ENCODE measurements at regions not wholly inside any gene's neighbourhood (a gene's known extent, or its start where the extent isn't known, plus 50 kb on each side); places are given as distances from the start of the nearest gene placed in this dataset.
"Not testable (repeated sequence)": the region's sequence is repeated elsewhere in the genome, so short reads cannot be mapped to it uniquely, and the experiment has no call there.

DNA sequence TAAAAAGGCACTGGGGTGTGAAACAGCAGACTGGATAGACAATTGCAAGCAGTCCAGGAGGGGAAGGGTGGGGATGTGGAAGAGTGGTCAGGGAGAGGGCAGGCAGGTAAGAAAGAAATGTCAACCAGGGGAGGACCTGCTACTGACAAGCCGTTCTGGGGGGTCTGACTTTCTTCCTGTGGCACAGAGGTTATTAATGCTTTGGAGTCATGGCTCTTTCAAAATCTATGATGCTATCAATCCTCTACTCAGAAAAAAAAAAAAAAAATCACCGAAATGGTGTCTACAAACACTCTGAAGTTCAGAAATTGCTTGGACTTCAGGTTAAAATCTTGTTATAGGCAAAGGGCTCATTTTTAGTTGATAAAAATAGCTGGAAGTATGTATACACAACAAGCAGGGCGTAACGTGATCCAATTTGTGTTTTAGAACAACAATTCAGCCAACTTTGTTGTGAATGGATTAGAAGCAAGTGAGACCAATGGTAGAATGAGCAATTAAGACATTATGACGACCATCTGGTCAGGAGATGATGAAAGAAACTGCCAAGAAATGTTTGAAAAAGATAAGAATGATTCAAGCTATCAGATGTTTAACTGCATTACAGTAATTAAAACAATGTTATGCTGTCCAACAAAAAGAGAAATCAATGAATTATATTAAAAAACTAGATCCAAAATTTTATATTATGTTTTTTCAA, 255.2 kb downstream of the DEPDC1B start:
- Histone ChIP-seq H3K4me3 (no peak overlapping the region), H3K4me1 (no peaks in the 10 kb centered on the region), H3K27ac (no peak overlapping the region), H3K36me3 (no peaks in the 10 kb centered on the region), H3K27me3 (no peaks in the 10 kb centered on the region), H3K9me3 (no peaks in the 10 kb centered on the region)
- 58% methylated on average over 5 of the region's 5 CpGs for WGBS
- DNase-seq (ENCODE audit: low spot score in 2 of 2) = no peak
- TF ChIP-seq POLR2AphosphoS5 (IDR thresholded peaks at IDR 0.05) (no peak), POLR2A (IDR thresholded peaks at IDR 0.05) (no peak), EP300 (IDR thresholded peaks at IDR 0.05) (no peak)
- TF ChIP-seq, protein P1, sequence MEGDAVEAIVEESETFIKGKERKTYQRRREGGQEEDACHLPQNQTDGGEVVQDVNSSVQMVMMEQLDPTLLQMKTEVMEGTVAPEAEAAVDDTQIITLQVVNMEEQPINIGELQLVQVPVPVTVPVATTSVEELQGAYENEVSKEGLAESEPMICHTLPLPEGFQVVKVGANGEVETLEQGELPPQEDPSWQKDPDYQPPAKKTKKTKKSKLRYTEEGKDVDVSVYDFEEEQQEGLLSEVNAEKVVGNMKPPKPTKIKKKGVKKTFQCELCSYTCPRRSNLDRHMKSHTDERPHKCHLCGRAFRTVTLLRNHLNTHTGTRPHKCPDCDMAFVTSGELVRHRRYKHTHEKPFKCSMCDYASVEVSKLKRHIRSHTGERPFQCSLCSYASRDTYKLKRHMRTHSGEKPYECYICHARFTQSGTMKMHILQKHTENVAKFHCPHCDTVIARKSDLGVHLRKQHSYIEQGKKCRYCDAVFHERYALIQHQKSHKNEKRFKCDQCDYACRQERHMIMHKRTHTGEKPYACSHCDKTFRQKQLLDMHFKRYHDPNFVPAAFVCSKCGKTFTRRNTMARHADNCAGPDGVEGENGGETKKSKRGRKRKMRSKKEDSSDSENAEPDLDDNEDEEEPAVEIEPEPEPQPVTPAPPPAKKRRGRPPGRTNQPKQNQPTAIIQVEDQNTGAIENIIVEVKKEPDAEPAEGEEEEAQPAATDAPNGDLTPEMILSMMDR (IDR thresholded peaks at IDR 0.05) = no peak

DNA sequence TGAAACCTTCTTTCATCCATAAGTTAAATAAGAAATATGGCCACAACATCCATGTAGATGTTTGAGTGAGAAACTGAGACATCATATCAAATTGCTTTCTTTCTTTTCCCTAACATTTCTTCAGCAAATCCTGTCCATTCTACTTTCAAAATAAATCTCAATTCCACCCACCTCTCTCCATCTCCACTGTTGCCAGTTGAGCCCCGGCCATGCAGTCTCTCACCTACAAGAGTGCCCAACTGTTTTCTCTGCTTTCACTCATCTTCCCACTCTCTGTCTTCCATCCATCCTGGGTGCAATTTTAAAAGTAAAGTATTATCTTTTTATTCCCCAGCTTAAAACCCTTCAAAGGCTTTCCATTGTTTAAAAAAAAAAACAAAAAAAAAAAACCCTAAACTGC, 260.4 kb downstream of the DEPDC1B start:
- WGBS = 97% methylated on average over 1 of the region's 1 CpG
- TF ChIP-seq, protein P1 (IDR thresholded peaks at IDR 0.05) = no peak
- no peak for TF ChIP-seq POLR2A (IDR thresholded peaks at IDR 0.05)
- no peak for TF ChIP-seq EP300 (IDR thresholded peaks at IDR 0.05)

GRCh38 chr5:60437308-60437707, 262.7 kb downstream of the DEPDC1B start:
- no peaks in the 10 kb centered on the region for H3K9me3 ChIP-seq
- TF ChIP-seq EP300 (IDR thresholded peaks at IDR 0.05) (no peak), POLR2A (IDR thresholded peaks at IDR 0.05) (no peak)
- TF ChIP-seq, protein P1 (IDR thresholded peaks at IDR 0.05) = no peak
- H3K36me3 ChIP-seq = no peaks in the 10 kb centered on the region
- DNase-seq (ENCODE audit: low spot score in 2 of 2) = no peak
- H3K27ac ChIP-seq = no peak overlapping the region
- no peaks in the 10 kb centered on the region for H3K4me1 ChIP-seq
- no peaks in the 10 kb centered on the region for H3K27me3 ChIP-seq
- no peak overlapping the region for H3K4me3 ChIP-seq

More for the DNA sequence above, 260.4 kb downstream of the DEPDC1B start:
- H3K4me3 ChIP-seq = no peak overlapping the region
- H3K36me3 ChIP-seq = no peaks in the 10 kb centered on the region
- no peak overlapping the region for H3K27ac ChIP-seq
- H3K4me1 ChIP-seq = no peaks in the 10 kb centered on the region
- no peaks in the 10 kb centered on the region for H3K9me3 ChIP-seq
- no peaks in the 10 kb centered on the region for H3K27me3 ChIP-seq
- DNase-seq (ENCODE audit: low spot score in 2 of 2) = no peak

DNA sequence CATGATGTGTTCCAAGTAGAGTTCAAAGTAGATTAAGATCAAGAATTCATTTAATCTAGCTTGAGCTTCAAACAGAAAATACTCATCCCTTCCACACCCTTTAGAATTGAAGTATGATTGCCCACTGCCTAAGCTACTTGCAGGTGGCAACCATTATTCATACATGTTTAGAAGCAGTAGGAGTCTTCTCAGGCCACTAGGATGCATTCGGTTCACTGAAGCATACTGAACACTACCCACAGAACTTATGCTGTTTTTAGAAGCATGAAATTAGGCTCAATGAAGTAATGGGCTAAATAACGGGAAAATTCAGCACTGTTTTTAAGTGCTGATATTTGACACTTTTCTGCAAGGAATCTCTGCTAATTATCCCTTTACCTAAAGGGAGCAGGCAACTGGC, 263.4 kb downstream of the DEPDC1B start:
- DNase-seq (ENCODE audit: low spot score in 2 of 2) = no peak

GRCh38 chr5:60435808-60436207, 264.2 kb downstream of the DEPDC1B start:
- no peaks in the 10 kb centered on the region for H3K9me3 ChIP-seq
- H3K27ac ChIP-seq = no peak overlapping the region
- no peak for DNase-seq (ENCODE audit: low spot score in 2 of 2)
- TF ChIP-seq POLR2A (IDR thresholded peaks at IDR 0.05) (no peak), EP300 (IDR thresholded peaks at IDR 0.05) (no peak)
- TF ChIP-seq, protein P1 (IDR thresholded peaks at IDR 0.05) = no peak
- no peak overlapping the region for H3K4me3 ChIP-seq
- H3K27me3 ChIP-seq = no peaks in the 10 kb centered on the region
- H3K36me3 ChIP-seq = no peaks in the 10 kb centered on the region
- no peaks in the 10 kb centered on the region for H3K4me1 ChIP-seq

More for the DNA sequence above, 263.4 kb downstream of the DEPDC1B start:
- H3K4me3 ChIP-seq = no peak overlapping the region
- no peaks in the 10 kb centered on the region for H3K36me3 ChIP-seq
- H3K27ac ChIP-seq = no peak overlapping the region
- 86% methylated on average over 2 of the region's 2 CpGs for WGBS
- H3K4me1 ChIP-seq = no peaks in the 10 kb centered on the region
- H3K27me3 ChIP-seq = no peaks in the 10 kb centered on the region
- H3K9me3 ChIP-seq = no peaks in the 10 kb centered on the region
- TF ChIP-seq POLR2AphosphoS5 (IDR thresholded peaks at IDR 0.05) (no peak), EP300 (IDR thresholded peaks at IDR 0.05) (no peak), POLR2A (IDR thresholded peaks at IDR 0.05) (no peak)
- TF ChIP-seq, protein P1 (IDR thresholded peaks at IDR 0.05) = no peak

GRCh38 chr5:60426189-60426588, 273.8 kb downstream of the DEPDC1B start:
- WGBS = 97% methylated on average over 3 of the region's 3 CpGs
- not testable (repeated sequence) for DNase-seq (ENCODE audit: low spot score in 2 of 2)

GRCh38 chr5:60420773-60421172, 279.2 kb downstream of the DEPDC1B start:
- peaks cover 13% of the 10 kb centered on the region for H3K9me3 ChIP-seq
- 100% methylated on average over 2 of the region's 3 CpGs for WGBS
- not testable (repeated sequence) for H3K36me3 ChIP-seq; H3K4me1 ChIP-seq; H3K27me3 ChIP-seq; H3K4me3 ChIP-seq; H3K27ac ChIP-seq; DNase-seq (ENCODE audit: low spot score in 2 of 2)

More at GRCh38 chr5:60426189-60426588, 273.8 kb downstream of the DEPDC1B start:
- H3K27ac ChIP-seq, H3K9me3 ChIP-seq, H3K36me3 ChIP-seq, H3K4me1 ChIP-seq, H3K27me3 ChIP-seq, H3K4me3 ChIP-seq: not testable (repeated sequence)

Data from suprapubic skin (tissue), 4 donors.